ENCODE measurements at regions not wholly inside any gene's neighbourhood (a gene's known extent, or its start where the extent isn't known, plus 50 kb on each side); places are given as distances from the start of the nearest gene placed in this dataset.

DNA sequence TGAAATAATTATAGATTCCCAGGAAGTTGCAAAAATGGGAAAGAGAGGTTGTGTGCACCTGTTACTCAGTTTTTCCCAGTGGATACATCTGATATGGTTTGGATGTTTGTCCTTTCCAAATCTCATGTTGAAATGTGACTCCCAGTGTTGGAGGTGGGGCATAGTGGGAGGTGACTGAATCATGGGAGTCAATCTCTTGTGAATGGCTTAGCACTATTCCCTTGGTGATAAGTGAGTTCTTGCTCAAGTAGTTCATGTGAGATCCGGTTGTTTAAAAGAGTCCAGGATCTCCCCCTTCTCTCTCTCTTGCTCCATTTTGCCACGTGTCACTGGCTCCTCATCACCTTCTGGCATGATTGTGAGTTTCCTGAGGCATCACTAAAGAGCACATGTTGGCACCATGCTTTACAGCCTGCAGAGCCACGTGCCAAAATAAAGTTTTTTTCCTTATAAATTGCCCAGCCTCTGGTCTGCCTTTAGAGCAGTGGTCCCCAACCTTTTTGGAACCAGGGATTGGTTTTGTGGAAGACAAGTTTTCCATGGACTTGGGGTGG lies 149.2 kb downstream of the RAMP3 start:
- TF ChIP-seq, protein P1, sequence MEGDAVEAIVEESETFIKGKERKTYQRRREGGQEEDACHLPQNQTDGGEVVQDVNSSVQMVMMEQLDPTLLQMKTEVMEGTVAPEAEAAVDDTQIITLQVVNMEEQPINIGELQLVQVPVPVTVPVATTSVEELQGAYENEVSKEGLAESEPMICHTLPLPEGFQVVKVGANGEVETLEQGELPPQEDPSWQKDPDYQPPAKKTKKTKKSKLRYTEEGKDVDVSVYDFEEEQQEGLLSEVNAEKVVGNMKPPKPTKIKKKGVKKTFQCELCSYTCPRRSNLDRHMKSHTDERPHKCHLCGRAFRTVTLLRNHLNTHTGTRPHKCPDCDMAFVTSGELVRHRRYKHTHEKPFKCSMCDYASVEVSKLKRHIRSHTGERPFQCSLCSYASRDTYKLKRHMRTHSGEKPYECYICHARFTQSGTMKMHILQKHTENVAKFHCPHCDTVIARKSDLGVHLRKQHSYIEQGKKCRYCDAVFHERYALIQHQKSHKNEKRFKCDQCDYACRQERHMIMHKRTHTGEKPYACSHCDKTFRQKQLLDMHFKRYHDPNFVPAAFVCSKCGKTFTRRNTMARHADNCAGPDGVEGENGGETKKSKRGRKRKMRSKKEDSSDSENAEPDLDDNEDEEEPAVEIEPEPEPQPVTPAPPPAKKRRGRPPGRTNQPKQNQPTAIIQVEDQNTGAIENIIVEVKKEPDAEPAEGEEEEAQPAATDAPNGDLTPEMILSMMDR (IDR thresholded peaks at IDR 0.05): no peak
- no peak for TF ChIP-seq POLR2A (IDR thresholded peaks at IDR 0.05)

Measured in suprapubic skin (tissue), 3 donors.